ENCODE measurements at regions not wholly inside any gene's neighbourhood (a gene's known extent, or its start where the extent isn't known, plus 50 kb on each side); places are given as distances from the start of the nearest gene placed in this dataset.

- no peak for DNase-seq
Observed at GRCh38 chr20:48100483-48100882, 315.2 kb upstream of the SULF2 start.

GRCh38 chr20:48098866-48099265 is 313.6 kb upstream of the SULF2 start:
- DNase-seq, result no peak

DNA sequence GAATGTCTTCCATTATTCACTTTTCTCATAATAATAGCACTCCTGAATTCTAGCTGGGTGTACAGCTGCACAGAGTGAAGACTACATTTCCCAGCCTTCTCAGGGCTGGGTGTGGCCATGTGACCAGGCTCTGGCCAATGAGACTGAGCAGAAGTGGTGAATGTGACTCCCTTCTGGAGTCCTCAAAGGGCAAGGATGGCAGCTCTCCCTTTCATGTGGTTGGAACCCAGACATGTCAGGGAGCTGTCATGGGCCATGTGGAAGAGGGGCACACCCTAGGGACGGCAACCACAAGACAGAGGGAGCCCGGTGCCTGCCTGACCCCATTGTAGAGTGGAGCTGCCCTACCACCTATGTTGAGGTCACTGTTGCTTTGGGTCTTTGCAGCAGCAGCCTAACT is 312.8 kb upstream of the SULF2 start:
- DNase-seq, result no peak

DNA sequence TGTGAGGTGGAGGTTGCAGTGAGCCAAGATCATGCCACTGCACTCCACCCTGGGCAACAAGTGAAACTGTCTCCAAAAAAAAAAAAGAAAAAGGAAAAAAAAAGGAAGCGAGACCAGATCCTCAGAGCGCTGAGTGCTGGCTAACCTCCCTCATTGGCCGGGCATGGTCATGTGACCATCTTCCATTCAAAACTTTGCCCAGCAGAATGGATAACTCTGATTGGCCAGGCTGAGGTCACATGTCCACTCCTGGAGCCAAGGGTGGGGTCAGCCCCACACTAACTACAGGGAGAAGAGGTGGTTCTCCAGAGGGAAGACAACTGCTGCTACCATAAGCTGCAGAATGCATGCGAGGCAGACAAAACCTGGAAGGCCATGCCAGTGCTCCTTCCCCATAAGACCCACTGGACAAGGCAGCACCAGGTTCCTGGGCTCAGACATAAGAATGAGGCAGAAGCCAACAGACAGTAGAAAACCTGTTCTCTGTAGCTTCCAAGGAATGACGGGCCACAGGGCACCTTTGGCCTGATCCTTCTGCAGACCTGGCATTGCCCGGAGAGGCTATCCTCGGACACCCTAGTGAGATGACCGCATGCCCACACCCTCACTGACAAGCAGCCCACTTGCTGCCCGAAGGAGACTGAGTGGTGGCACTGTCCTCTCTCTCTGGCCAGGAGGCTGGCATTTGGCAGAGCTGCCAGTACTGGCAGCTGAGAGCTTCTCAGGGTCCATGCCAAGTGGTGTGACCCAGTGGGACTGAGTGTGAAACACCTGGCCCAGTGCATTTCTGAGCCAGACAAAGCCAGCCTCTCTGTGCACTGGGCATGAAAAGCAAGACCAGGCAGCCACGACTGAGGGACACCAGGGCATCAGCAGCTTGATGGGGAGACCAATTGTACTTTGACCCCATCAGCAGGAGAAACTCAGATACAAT is 311.9 kb upstream of the SULF2 start:
- no peak for DNase-seq

DNA sequence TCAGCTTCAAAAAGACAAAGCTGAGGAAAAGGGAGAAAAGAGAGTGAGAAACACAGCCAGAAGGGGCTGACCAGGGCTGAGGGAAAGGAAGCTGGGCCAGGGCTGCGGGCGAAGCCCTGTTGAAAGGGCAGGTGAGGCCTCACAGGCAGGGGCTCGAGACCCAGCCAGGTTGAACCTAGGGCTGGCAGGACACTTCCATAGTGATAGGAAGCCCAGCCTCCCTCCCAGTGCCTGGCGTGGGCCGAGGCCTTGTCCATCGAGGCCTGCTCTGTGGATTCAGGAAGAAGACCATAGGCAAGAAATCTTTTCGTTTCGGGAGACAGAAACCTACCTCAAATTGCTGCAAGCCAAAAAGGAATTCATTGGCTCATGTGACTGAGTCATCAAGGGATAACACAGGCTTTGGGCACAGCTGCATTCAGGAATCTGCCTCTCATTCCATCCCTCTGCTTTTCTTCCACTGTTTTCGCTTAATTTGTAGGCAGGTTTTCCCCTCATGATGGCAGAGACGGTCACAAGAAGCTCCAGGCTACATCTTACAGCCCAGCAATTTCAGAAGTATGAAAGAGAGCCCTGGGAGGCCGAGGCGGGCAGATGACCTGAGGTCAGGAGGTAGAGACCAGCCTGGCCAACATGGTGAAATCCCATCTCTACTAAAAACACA is 311.1 kb upstream of the SULF2 start:
- no peak for DNase-seq

DNA sequence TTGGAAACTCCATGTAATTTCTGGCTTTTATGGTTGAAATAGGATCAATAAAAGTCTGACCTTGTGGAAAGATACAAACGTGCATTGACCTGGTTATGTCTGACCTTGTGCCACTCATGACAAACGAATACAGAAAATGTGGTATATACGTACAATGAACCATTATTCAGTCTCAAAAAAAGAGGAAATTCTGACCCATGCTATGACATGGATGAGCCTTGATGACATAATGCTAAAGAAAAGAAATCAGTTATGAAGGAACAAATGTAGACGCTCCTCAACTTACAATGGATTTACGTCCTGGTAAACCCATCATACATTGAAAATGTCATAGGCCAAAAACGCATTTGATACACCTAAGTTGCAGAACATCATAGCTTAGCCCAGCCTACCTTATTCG is 309.7 kb upstream of the SULF2 start:
- DNase-seq, result no peak

GRCh38 chr20:48094196-48094749 is 309.0 kb upstream of the SULF2 start:
- no peak for DNase-seq

- DNase-seq, result no peak
Observed at GRCh38 chr20:48092596-48093280, 307.5 kb upstream of the SULF2 start.

GRCh38 chr20:48090784-48091183 is 305.5 kb upstream of the SULF2 start:
- DNase-seq, result no peak

DNA sequence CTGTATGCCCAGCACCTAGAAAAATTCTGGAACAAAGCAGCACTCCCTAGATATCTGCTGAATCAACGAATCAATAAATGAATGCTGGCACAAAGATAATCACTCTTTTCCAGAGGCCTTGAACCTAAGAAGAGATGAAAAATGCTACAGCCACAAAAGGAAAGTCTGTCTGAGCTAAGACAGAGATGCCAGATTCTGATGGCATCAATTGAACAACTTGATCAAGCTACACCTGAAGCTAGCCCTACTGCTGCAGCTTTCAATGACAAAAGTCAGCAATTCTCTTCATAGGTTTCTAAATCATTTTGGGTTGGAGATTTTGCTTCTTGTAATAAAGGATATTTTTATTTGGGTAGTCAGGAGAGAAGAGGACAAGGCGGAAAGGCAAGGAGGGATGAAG is 305.0 kb upstream of the SULF2 start:
- DNase-seq, result no peak

DNA sequence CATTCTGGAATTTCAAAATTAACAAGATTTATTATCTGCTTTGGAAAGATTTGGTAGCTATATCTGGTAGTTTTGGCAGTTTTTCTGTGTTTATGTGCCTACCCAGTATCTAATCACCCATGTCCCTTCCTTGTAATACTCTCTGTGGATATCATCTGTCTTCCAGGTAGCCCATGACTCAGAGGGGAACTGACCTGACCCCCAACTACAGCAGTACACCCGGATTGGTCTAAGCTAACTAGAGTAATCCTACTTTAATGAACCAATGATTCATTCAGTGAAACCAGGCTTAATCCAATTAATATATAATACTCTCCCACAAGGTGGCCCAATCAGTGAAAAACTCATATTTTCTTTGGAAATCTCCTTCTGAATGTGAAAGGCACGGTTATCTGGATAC is 295.3 kb upstream of the SULF2 start:
- peak in 1 of 2 experiments; percentile 15 for DNase-seq

DNA sequence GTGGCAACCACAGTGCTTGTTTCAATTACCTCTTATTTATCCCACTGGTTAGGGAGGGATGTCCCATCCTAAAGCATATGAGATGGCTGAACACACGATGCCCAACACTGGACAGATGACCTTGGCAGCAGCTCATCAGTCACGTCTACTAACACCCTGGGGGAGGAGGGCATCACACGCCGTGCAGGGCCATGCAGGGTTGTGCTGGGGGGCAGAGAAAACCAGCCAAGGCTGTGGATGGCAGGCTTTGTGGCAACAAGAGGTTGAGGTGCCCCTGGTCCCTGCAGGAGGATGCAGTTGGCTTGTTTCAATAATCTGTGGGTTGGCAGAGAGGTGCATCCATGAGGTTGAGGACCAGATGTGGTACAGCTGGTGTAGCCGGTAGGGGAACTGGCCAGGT is 293.7 kb upstream of the SULF2 start:
- DNase-seq, result no peak

DNA sequence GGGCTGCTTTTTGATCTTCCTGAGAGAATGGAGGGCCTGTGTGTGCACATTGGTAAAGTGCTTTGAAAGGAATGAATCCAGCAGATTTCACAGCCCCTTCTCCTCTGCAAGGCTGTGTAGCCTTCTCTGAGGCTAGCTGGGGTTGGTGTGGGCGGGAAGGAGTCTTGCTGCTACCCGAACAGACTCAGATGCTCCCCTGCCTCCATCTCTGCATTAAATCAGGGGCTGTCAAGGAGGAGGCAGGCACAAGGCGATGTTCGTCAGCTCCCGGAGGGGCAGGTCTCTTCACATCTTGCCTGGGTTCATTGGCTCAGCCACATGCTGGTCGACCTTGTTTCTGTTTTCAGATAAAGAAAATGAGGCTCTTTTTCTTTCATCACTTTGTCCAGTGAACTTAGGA is 291.5 kb upstream of the SULF2 start:
- DNase-seq, result no peak

DNA sequence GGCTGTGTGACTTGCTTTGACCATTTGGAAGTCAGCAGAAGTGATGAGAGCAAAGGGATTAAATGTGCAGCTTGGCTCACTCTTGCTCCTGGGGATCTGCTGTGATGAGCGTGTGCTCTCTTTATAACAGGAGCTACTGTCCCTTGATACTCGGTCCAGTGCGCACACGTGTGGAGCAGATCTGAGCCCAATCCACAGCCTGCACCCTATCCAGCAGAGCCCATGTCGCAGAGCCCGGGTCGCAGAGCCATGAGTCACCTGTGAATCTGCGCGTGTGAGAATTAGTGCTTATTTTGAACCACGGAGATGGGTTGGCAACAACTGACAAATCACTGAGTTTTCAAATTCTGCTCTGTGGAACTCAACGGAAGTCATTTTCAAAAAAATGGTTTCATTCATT is 291.0 kb upstream of the SULF2 start:
- DNase-seq, result no peak

GRCh38 chr20:48075591-48076174 is 290.4 kb upstream of the SULF2 start:
- peak in 1 of 2 experiments; percentile 14 for DNase-seq

GRCh38 chr20:48070991-48071652 is 285.8 kb upstream of the SULF2 start:
- no peak for DNase-seq

DNA sequence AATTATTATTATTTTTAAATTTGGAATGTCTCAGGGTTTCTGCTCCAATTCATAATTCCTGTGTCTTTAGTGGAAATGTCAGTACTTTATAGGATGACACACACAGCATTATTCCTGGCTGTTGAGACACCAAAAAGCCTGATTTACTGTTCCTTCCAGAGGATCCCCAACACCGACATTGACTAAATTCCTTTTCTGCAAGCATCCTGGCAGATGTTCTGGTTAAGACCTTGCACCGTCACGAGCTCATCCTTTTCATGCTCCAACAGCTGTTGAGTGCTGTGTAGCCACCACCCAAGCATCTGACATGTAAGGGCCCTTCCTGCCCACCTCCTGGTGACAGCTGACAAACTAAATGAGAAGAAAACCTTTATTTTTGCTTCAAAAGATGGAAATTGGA is 284.3 kb upstream of the SULF2 start:
- DNase-seq, result peak; percentile 76 to 85

- DNase-seq, result no peak
Observed at GRCh38 chr20:48066851-48067250, 281.6 kb upstream of the SULF2 start.

GRCh38 chr20:48066246-48066645 is 281.0 kb upstream of the SULF2 start:
- no peak for DNase-seq

DNA sequence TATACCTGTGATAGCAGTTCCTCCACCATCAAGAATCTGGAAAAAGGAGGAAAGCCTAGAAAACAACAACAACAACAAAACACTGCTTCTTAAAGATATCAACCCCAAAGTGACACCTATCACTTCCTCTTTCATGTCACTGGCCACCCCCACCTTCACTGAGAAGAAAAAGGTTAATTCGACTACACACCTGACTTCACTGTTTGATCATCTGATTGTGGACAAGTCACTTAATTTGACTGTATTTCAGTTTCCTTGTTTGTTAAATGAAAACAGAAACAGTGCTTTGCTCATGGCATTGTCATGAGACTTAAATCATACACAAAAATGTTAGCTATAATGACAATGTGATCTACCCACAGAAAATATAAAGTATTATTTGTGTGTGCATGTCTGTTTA is 280.6 kb upstream of the SULF2 start:
- no peak for DNase-seq

- no peak for DNase-seq
Observed at GRCh38 chr20:48064929-48065328, 279.6 kb upstream of the SULF2 start.

Data from NCI-H524 (cell line).